Hypothalamus (tissue), 51 donors: ENCODE measurements at regions not wholly inside any gene's neighbourhood (a gene's known extent, or its start where the extent isn't known, plus 50 kb on each side); places are given as distances from the start of the nearest gene placed in this dataset.
A peak's percentile ranks its signal among the peaks of the same experiment; 100 is the strongest.

Source experiments
- DNase-seq, 51 donors: peaks; one replicate each; lab custom pipeline; 2025; lab: John Stamatoyannopoulos, UW

DNA sequence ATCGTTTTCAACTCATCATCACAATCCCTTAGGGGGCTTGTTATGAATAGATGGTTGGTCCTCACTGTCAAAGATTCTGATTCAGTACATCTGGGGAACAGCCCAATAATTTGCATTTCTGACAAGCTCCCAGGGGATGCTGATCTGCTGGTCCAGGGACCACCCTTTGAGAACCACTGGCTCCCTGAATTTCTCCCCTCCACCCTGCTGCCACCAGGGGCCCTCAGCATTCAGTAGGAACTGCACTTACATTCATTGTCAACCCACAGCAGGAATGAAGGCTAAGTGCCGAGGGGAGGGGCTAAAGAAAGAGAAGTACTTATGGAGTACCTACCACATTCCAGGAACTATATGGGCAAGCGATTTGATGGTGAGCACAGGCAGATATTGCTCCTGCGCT lies 85.9 kb downstream of the BOD1 start:
- no peak for DNase-seq

DNA sequence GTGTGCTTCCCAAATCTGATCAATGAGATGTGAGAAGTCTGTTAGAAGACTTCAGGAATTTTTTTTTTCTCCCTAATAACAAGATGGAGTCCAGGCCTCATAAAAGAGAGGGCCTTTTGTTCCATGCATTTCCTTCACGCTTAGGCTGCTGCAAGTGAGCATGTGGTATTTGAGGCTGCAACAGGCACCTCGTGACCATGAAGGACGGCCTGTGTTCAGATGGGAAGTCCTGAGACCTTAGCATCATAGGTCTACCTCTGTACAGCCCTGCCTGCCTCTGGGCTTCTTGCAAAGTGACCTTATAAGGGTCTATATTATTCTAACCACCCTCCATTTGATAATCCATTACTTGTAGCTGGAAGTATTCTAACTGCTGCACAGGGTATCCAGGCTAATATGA lies 86.6 kb downstream of the BOD1 start:
- DNase-seq: no peak

DNA sequence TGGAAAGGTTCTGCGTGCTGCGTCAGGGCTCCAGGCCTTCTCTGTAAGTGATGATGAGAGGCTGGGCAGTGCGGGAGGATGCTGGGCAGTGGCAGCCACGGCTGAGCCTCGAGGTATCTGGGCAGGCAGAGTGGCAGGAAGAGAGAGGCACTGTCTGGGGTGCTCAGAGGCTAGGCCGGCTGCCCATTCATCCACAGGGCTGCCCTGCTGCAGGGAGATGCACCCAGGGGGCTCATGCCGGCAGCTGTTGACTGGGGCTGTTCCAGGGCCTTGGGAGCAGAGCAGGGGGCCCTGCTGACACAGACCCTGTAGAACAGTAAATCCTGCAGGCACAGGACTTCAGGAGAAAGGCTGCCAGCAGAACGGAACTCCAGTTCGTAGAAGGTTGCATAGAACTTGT lies 88.8 kb downstream of the BOD1 start:
- DNase-seq: no peak

DNA sequence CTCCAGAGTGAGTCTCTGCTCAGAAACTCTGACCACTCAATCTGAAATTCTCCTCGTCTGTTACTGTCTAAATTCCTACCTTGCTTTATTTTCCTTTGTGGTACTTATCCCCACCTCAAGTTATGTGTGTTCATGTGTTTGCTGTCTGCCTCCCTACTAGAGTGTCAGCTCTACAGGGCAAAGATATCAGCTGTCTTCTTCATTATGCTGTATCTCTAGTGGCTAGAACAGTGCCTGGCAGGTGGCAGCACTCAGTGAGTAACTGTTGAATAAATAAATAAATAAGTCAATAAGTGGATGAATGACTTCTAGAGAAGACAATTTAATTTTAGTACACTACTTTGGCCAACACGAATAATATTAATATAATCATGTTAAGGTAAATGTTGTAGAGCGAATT lies 92.3 kb downstream of the BOD1 start:
- no peak for DNase-seq

DNA sequence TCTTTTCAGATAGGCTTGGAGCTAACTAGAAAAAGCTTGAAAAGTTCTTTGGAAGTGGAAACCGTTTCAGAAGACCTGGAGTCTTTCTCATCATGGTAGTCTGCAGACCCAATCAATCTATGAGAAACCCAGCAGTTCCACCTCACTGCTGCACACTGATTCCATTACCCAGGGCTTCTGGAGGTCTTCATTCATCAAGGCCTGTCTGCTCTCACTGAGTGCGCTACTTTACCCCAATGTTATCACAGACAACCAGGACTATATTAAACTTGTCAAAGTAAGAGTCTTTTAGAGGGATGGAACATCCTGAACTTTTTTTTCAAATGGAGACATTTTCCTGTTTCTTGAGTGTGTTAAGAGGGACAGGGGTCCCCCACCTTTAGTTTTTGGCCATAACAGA lies 93.1 kb downstream of the BOD1 start:
- DNase-seq: no peak

DNA sequence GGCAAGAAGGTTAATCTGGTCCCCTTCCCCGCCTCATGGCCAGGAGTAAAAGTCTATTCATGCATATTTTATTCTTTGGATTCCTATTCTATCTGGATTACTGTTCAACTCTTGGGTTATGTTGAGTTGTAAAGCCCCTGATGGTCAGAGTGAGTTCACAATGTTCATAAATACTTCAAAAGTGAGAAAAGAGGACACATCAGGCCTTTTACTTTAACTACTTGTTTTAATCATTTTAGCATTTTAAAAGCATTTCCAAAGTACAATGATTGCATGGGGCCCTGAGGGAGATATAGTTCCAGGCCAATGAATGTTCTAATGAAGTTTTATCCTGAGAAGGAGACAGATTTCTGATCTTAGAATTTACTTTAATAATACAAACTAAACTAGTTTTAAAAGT lies 93.9 kb downstream of the BOD1 start:
- no peak for DNase-seq

DNA sequence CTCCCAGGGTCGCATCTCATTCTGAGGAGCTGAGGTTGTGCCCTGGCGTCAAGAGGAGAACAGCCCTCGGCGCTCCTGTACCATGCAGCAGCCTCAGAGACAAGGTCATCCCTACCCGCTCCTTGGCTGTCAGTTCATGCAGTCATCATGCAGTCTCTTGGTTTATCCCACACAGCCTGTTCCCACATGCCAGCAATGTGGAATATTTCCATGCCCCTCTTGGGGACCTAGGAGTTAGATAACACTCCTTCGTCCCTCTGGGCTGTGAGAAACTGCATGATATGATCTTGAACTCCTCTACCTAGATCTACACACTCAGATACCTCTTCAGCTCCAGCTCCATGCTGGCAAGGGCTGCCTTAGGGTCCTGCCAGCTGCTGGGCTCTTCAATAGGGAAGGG lies 97.6 kb downstream of the BOD1 start:
- DNase-seq: no peak

DNA sequence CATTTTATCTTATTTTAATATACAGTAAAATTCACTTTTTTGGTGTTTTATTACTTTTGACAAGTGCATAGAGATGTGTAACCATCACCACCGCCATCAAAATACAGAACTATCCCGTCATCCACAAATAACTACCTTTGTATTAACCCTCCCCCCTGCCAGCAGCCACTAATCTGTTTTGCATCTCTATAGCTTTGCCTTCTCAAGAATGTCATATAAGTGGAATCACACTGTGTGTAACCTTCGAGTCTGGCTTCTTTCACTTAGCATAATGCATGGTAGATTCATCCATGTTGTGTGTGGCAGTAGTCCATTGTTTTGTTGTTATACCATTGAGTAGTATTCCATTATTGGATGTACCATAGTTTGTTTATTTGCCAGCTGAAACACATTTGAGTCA lies 98.8 kb downstream of the BOD1 start:
- DNase-seq: no peak

DNA sequence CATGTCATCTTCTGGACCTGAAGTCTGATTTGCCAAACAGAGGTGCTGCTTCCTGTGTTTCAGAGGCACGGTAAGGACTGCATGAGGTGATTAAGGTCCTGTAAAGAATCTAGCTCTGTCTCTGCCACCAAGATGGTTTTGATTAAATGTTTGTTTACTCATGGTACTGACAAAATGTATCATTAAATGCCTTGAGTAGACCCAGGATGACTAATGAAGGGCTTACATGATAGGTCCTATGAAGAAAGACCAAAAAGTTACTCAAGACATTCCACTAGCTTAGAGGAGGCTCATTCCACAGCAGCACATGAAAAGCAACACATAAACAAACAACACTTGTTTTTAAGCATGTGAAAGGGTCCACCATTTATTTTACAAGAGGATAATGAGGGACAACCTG lies 100.9 kb downstream of the BOD1 start:
- no peak for DNase-seq

DNA sequence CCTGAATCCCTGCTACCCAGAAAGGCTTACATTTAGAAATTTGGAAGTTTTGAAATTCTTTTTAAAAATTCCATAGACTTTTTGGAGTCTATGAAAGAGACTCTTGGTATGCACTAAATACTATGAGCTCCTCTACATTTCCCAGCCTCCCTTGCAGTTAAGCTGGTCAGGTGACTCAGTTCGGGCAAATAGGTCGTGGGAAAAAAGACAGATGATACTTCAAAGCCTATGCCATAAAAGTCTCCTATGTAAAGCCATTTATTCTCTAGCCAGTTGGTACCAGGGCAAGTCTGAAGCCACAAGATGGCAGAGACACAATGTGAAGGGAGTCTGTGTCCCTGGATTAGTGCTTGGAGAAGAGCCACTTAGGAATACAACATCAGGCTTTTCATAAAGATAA lies 101.8 kb downstream of the BOD1 start:
- DNase-seq: peak in 2 of 51 donors; percentile 3 to 8

DNA sequence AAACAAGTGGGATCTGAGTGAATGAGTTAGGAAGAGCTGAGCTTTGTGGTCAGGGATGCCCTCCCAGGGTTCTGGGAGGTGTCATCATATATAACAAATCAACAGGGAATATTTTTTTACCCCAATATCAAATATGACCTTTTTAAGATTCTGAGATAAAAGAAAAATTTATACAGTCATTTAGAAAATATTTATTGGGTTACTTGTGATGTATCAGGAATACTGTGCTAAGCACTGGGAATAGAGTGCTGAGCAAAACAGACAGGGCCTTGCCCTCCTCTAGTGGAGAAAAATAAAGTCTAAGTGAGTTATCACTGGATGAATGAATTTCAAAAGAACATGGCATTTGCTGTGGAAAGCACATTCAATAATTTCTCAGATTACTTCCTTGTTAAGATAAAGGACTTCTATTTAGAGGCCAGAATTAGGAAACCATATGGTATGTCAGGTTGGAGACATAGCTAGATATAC lies 102.9 kb downstream of the BOD1 start:
- DNase-seq: no peak

DNA sequence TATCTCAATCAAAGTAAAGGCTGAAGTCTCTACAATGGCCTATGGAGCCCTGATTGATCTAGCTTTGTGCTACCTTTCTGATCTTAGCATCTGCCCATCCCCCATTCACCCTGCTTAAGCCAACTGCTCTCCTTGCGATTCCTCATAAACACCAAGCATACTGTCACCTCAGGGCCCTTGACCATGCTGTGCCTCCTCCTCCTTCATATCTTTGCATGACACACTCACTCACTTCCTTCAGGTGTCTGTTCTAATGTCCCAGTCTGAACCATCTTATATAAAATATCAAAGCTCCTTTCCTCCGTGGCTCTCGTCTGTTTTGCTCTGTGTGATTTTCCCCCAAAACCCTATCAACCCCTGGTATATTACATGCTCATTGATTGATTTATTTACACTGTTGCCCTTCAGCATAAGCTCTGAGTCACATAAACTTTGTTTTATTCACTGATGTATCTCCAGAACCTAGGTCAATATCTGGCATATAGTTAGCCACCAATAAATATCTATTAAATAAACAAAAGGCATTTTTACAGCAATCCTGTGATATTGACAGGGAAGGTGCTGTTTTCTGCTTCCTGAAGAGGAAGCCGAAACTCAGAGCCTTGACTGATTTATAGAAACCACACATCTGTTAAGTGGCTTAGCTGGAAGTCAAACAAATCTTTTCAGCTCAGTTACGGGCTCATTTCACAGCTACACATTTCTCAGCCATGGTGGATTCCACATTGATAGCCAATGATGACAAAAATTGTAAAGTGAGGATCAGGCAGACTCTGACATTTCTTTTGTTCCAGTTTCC lies 103.6 kb downstream of the BOD1 start:
- DNase-seq: no peak

DNA sequence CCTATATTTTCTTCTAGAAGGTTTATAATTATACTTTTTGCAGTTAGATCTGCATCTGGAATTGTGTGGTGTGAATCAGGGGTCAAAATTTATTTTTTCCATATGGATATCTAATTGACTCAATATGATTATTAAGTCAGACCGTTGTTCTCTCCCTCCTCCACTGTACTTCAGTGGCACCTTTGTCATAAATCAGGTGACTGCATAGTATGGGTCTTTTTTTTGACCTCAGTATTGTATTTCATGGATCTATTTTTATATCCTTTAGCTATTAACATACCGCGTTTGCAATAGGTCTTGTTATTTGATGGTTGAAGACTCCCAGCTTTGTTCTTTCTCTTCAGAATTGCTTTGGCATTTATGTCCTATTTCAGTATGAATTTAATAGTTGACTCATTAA lies 107.4 kb downstream of the BOD1 start:
- no peak for DNase-seq

DNA sequence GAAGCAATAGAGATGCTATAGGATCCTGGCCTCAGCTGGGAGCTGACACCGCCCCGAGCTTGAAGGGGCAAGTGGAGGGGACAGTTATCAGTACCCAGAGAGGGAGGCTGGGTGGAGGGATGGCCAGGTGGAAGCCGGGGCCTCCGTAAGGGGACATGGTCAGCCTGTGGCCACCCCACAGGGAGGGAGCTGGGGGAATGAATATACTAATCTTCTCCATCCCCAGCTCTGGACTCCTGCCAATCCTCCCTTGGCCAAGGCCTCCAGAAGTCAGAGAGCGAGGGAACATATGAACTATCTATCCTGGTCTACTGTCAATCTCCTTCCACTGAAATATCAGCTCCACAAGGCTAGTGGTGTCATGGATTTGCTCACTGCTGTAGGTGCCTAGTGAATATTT lies 109.3 kb downstream of the BOD1 start:
- no peak for DNase-seq

DNA sequence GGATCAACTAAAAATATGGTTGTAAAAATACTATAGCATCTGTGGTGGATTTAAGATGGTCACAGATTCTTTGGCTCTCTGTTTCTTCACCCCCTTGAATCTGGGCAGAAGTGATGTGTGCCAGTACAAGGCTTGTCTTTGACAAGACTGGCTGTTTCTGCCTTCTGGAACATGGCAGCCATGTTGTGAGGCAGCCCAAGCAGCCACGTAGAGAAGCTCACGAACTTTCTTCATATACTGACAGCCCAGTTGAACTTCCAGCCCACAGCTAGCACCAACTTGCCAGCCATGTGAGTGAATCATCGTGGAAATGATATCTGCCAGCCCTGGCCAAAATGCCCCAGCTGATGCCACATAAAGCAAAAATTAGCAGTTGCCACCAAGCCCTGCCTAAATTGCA lies 110.8 kb downstream of the BOD1 start:
- DNase-seq: no peak

DNA sequence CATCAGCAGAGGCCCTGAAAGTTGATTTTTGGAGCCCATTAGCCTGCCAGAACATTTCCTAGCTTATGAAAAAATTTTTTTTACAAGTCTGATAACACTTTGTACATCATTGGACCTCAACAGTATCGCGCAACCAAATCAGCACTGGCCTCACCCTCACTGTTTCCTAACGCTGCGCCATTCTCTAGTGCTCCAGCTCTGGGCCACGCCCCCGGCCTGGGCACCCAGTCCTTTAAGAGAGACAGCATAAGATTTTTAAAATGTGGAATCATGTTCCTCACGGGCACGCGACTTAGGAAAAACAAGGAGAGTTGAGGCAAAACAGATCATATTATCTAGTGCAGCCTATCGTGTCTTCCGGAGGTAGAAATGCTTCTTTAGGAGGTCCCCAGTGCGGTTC lies 114.5 kb downstream of the BOD1 start:
- no peak for DNase-seq

DNA sequence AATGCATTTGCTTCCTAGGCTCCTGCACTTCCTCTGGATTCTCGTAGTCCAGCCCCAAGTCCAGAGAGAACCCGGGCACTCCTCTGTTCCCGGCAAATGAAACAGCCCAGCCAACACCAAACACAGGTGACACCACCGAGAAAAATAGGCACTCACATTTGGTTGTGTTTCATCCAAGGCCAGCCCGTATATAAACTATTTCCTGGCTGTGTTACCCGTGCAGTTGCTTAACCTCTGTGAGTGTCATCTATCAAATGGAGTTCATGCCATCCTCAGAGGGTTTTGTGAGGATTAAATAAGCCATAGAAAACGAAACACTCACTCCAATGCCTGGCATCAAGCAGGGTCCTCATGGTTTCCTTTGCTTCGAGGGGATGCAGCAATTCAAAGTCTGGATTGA lies 115.2 kb downstream of the BOD1 start:
- no peak for DNase-seq

DNA sequence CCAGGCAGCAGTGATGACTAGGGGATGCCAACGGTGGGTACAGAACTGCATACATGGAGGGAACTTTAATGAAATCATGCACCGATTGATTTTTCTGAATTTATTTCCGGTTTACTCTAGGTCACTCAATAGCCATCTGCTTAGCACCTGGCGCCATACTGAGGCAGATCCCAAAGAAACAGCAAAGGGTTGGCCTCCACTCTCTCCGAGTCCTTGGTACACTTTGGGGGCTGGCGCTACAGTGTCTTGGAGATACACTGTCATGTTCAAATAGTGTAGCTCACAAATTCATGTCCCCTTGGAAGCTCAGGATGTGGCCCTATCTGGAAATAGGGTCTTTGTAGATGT lies 116.3 kb downstream of the BOD1 start:
- DNase-seq: no peak

DNA sequence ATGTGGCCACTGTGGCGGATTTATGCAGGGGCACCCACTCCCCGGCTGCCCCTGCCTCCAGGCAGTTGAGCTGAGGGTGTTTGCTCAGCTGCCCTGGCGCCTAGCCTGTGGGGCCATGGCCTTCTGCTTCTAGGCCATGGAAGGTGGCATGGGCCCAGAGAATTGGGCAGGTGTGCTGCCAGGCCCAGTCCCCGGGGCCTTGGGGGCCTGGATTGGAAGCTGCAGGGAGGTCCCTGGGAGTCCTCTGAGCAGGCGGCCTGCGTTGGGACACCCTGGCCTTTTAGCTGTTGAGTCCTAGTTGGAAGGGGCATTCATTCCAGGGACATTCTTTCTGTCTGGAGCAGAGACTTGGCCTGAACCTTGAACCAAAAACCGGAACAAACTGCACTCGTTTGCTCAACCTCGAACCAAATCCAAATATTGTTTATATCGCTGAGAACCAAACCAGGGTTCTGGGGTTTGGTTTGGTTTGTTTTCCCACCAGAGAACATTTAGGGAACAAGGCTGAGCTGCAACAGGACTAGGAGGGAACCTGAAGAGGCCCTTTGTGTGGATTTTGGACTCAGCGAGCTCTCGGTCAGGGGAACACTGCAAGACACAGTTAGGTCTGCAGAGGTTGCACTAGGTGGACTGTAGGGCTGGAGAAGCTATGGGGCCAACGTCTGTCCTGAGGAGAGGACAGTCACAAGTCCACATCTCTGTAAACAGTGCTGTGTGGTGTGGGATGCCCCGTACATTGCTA lies 116.8 kb downstream of the BOD1 start:
- no peak for DNase-seq

DNA sequence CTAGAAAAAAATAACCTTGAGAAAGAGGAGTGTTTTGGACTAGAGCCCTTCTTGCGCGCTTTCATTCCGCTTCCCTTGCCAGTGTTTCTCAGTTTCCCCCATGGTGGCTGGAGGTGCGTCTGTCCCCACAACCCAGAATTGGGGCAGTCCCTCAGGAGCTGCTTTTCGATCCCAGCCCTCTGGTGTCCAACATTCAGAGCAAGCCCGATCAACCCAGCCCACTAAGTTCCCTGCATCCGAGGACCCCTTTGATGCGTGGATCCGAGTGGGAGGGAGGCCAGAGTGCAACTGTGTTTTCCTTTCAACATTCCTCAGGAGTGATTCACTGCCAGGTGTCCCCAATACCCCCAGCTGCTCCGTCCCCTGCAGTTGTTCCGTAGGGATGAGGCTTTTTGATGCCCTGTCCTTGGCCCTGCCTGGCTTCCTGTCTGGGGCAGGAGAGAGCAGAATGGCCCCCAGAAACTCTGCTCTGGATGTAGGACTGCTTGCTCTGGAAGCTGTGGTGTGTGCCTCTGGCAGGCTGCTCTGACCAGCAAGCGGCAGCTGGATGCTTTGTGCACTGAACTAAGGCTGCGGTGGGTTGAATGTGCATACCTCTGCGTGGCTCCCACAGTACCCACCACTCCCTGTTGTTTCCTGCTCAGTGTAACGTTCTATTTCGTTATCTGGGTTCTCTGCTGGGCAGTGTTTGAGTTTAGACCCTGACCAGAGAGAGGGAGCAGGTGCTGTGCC lies 117.5 kb downstream of the BOD1 start:
- DNase-seq: no peak

DNA sequence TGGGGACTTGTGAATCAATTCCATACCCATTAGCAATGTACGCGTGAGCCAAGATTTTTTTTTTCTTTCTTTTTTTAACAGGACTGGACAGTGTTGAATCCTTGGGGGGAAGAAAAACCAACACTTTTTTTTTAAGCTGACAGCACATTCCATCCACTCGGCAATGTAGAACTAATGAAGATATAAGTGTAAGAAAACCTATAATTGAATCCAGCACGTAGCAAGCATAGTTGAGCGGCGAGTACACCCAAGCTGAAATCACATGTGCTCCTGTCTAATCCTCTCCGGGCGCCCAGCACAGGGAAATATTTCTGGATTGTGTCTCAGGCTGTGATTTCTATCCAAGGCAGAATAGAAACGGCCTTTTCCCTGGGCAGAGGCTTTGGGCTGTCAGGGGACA lies 118.2 kb downstream of the BOD1 start:
- DNase-seq: no peak

DNA sequence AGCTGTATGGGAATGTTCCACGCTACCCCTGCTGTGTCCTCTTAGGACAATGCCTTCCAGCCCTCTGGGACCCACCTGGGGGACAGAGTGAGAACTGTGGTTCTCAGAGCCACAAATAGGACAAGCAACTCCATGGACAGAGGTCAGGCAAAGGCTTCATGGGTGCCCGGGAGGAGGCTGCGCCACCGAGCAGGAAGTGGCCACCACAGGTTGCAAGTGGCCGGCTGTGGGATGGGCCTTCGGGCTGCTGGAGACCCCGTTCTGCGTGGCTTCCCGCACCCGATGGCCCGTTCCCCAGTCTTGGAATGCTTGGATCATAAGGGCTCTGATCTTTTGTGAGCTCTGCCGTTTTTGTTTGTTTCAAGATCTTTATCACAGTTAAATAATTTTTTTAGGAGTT lies 118.8 kb downstream of the BOD1 start:
- no peak for DNase-seq
